GM12891 (cell line): ENCODE measurements at regions not wholly inside any gene's neighbourhood (a gene's known extent, or its start where the extent isn't known, plus 50 kb on each side); places are given as distances from the start of the nearest gene placed in this dataset.

ENCODE experiments used
- POLR2A ChIP-seq: IDR thresholded peaks from 2 replicates; pipeline ENCODE4 v1.6.1; 2011; ENCODE audit warnings: low read depth, low read length, control low read depth
- SPI1 ChIP-seq: IDR thresholded peaks from 2 replicates; pipeline ENCODE4 v1.6.1; 2011; ENCODE audit warnings: low read depth, low read length, control low read depth

GRCh38 chr5:166172597-166172996 is 2118.8 kb upstream of the WWC1 start:
- TF ChIP-seq POLR2A: no peak
- TF ChIP-seq SPI1: no peak
